AG09309 (cell line): ENCODE measurements at regions not wholly inside any gene's neighbourhood (a gene's known extent, or its start where the extent isn't known, plus 50 kb on each side); places are given as distances from the start of the nearest gene placed in this dataset.

Experiments
- DNase-seq: peaks from one replicate; pipeline ENCODE4 v3.0.0-alpha.2; 2010; ENCODE audit warnings: low read depth
- H3K4me3 ChIP-seq: 2 replicates; pipeline ENCODE4 v1.5.1; 2011; ENCODE audit warnings: mild to moderate bottlenecking, low read depth, low read length, moderate library complexity; ENCODE audit not compliant: control insufficient read depth
- CTCF ChIP-seq: IDR thresholded peaks from 2 replicates; pipeline ENCODE4 v1.5.1; 2011; ENCODE audit warnings: mild to moderate bottlenecking, low read depth, low read length, inconsistent platforms; ENCODE audit not compliant: insufficient read depth, control insufficient read depth; ENCODE audit errors: missing control alignments

- no peak for DNase-seq
- H3K4me3 ChIP-seq, result no peak overlapping the region
- TF ChIP-seq CTCF, result no peak
These were observed 1230.3 kb downstream of the DIAPH3 start for GRCh38 chr13:58933475-58933874.

- TF ChIP-seq CTCF, result no peak
- no peak overlapping the region for H3K4me3 ChIP-seq
- DNase-seq, result no peak
These were observed 1228.0 kb downstream of the DIAPH3 start for GRCh38 chr13:58935689-58936088.

- no peak for DNase-seq
- TF ChIP-seq CTCF, result no peak
- no peak overlapping the region for H3K4me3 ChIP-seq
These were observed 1217.5 kb downstream of the DIAPH3 start for GRCh38 chr13:58946274-58946673.

DNA sequence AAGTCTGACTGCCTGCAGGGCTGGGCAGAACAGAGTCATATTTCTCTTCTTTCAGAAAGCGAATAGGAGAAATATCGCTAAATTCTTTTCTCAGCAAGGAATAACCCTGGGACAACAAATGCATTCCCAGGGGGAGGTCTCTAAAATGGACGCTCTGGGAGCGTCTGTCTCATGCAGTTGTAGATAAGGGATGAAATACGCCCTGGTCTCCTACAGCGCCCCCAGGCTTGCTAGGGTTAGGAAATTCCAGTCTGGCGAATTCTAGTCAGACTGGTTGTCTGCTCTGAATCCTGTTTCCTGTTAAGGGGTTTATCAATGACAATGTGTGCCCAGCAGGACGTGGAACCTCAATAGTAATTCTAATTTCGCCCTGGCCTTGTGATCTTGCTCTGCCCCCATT is 1214.1 kb downstream of the DIAPH3 start:
- H3K4me3 ChIP-seq, result no peak overlapping the region
- no peak for TF ChIP-seq CTCF
- no peak for DNase-seq

- DNase-seq, result no peak
- TF ChIP-seq CTCF, result no peak
- H3K4me3 ChIP-seq, result no peak overlapping the region
These were observed 1212.8 kb downstream of the DIAPH3 start for GRCh38 chr13:58950911-58951310.

- no peak overlapping the region for H3K4me3 ChIP-seq
- no peak for DNase-seq
- no peak for TF ChIP-seq CTCF
These were observed 1210.1 kb downstream of the DIAPH3 start for GRCh38 chr13:58953638-58954037.
